Testis (tissue), 2 donors: ENCODE measurements at regions not wholly inside any gene's neighbourhood (a gene's known extent, or its start where the extent isn't known, plus 50 kb on each side); places are given as distances from the start of the nearest gene placed in this dataset.
A peak's percentile ranks its signal among the peaks of the same experiment; 100 is the strongest.

ENCODE experiments used
- DNase-seq: peaks from one replicate; pipeline ENCODE4 v3.0.0-alpha.2; 2019
- H3K27ac ChIP-seq, 2 donors: fragments of 200-600 bp; sonication (generic); one replicate each; pipeline ENCODE4 v1.5.1; 2019
- H3K27me3 ChIP-seq: fragments of 200-600 bp; sonication (generic); one replicate; pipeline ENCODE4 v1.5.1; 2019
- H3K36me3 ChIP-seq: fragments of 200-600 bp; sonication (generic); one replicate; pipeline ENCODE4 v1.5.1; 2017; ENCODE audit warnings: low read depth; ENCODE audit errors: missing control alignments
- H3K4me1 ChIP-seq: fragments of 200-600 bp; sonication (generic); one replicate; pipeline ENCODE4 v1.5.1; 2019
- H3K4me3 ChIP-seq, 2 donors: fragments of 200-600 bp; sonication (generic); one replicate each; pipeline ENCODE4 v1.5.1; 2017 to 2019
- H3K9me3 ChIP-seq: fragments of 200-600 bp; sonication (generic); one replicate; pipeline ENCODE4 v1.5.1; 2017
- POLR2A ChIP-seq: fragments of 450-650 bp; IDR thresholded peaks from one replicate; pipeline ENCODE4 v1.6.1; 2017; ENCODE audit warnings: antibody characterized with exemption, mild to moderate bottlenecking, moderate library complexity
- WGBS, 2 donors: methylation state at CpG; one replicate each; pipeline ENCODE4 v1.1.5; 2018; 5-methylcytosine and 5-hydroxymethylcytosine counted together
- intact Hi-C: fragments of 100-400 bp; cut with DNase I; formaldehyde crosslinking; loops from one replicate; pipeline ENCODE4 v1.15.1; 2023; ENCODE audit warnings: low total_unique reads
- TF ChIP-seq, protein P1 (sequence below), 3 experiments: fragments of 450-650 bp in 2 of 3; fragments of 200-600 bp in 1 of 3; sonication (generic) in 1 of 3; IDR thresholded peaks; one replicate each; pipeline ENCODE4 v1.5.1; 2016 to 2019; ENCODE audit warnings: antibody characterized with exemption in 3 of 3, mild to moderate bottlenecking in 2 of 3, moderate library complexity in 1 of 3

DNA sequence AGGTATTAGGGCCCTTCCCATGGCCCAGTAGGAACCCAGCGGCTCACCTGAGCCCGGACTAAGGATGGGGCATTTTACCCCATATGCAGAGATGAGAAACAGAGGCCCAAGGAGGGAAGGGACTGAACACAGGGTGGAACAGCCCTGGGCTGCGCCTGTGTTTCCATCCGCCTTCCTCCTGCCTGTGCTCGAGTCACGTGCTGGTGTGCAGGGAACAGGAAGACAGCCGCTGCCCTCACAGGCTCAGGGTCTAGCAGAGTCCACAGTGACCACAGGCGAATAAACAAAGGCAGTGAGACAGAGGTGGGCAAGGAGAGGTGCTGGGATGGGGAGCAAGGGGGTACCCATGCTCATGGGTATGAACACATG is 129.4 kb downstream of the C9orf50 start:
- no peak for TF ChIP-seq POLR2A
- TF ChIP-seq, protein P1, sequence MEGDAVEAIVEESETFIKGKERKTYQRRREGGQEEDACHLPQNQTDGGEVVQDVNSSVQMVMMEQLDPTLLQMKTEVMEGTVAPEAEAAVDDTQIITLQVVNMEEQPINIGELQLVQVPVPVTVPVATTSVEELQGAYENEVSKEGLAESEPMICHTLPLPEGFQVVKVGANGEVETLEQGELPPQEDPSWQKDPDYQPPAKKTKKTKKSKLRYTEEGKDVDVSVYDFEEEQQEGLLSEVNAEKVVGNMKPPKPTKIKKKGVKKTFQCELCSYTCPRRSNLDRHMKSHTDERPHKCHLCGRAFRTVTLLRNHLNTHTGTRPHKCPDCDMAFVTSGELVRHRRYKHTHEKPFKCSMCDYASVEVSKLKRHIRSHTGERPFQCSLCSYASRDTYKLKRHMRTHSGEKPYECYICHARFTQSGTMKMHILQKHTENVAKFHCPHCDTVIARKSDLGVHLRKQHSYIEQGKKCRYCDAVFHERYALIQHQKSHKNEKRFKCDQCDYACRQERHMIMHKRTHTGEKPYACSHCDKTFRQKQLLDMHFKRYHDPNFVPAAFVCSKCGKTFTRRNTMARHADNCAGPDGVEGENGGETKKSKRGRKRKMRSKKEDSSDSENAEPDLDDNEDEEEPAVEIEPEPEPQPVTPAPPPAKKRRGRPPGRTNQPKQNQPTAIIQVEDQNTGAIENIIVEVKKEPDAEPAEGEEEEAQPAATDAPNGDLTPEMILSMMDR (IDR thresholded peaks at IDR 0.05) = no peak
- intact Hi-C loops = loop anchor here (10.0 kb wide), 2 partner anchors 113 to 317 kb away; partner anchors contain the start of gene IER5L
- 62 to 68% methylated on average over 8 of the region's 8 CpGs for WGBS, 2 donors
- Histone ChIP-seq H3K27me3 (no peaks in the 10 kb centered on the region), H3K27ac (peak overlapping the region; percentile 97 to 98), H3K9me3 (no peaks in the 10 kb centered on the region), H3K4me1 (peaks cover 62% of the 10 kb centered on the region), H3K4me3 (no peak overlapping the region), H3K36me3 (no peaks in the 10 kb centered on the region)
- DNase-seq = no peak

- DNase-seq = no peak
- intact Hi-C loops = loop anchor here (10.0 kb wide), 2 partner anchors 114 to 316 kb away; partner anchors contain the start of gene IER5L
- Histone ChIP-seq H3K36me3 (no peaks in the 10 kb centered on the region), H3K27me3 (no peaks in the 10 kb centered on the region), H3K9me3 (no peaks in the 10 kb centered on the region), H3K4me1 (peaks cover 68% of the 10 kb centered on the region), H3K27ac (peak overlapping the region; percentile 97 to 98), H3K4me3 (no peak overlapping the region)
- 54 to 58% methylated on average over 9 to 11 of the region's 11 CpGs for WGBS, 2 donors
- TF ChIP-seq, protein P1 (IDR thresholded peaks at IDR 0.05) = no peak
- no peak for TF ChIP-seq POLR2A
Measured at GRCh38 chr9:129490583-129491486, 130.1 kb downstream of the C9orf50 start.

- no peaks in the 10 kb centered on the region for H3K27me3 ChIP-seq
- intact Hi-C loops = loop anchor here (10.0 kb wide), 3 partner anchors 115 to 345 kb away; partner anchors contain the start of gene IER5L
- no peaks in the 10 kb centered on the region for H3K9me3 ChIP-seq
- peaks cover 66% of the 10 kb centered on the region for H3K4me1 ChIP-seq
- TF ChIP-seq, protein P1 (IDR thresholded peaks at IDR 0.05) = no peak
- no peak for TF ChIP-seq POLR2A
- peak overlapping the region; percentile 51 to 65 for H3K4me3 ChIP-seq
- DNase-seq = no peak
- H3K36me3 ChIP-seq = no peaks in the 10 kb centered on the region
- WGBS, 2 donors = 55 to 56% methylated on average over 15 of the region's 15 CpGs
- peak overlapping the region; percentile 97 to 98 for H3K27ac ChIP-seq
Measured at GRCh38 chr9:129489838-129490582, 130.9 kb downstream of the C9orf50 start.

DNA sequence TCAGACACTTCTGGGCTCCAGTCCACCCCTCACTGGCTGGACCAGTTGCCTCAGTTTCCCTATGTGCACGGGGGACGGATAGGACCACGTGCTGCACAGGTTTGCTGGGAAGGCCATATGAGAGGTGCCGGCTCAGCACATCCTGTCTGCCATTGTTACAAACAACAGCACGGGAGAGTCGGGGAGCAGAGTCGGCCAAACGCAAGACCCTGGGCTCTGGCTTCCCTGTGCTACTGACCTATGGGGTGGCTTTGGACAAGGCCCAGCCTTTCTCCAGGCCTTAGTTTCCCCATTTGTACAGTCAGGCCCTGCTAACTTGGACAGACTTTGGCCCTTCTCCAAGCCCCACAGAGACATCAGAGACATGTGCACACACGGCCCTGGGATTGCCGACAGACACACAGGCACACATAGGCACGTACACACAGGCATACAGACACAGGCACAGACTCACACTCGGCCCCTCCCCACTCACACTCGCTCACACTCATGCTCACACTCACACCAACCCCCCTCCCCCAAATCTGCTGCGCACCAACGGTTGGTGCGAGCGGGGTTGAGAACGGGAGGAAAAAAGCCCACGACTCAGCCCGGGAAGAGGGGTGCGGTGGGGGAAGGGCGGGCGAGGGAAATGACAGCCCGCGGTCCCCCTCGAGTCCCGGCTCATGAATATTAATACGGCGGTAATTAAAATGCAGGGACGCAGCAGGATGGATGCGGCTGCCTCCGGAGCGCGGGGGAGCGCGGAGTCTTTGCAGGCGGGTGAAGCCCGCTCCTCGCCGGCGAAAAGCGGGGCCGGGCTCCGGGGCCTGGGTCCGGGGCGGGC is 133.0 kb downstream of the C9orf50 start:
- Histone ChIP-seq H3K9me3 (no peaks in the 10 kb centered on the region), H3K27ac (peak overlapping the region; percentile 97 to 98), H3K36me3 (no peaks in the 10 kb centered on the region), H3K4me1 (peaks cover 83% of the 10 kb centered on the region), H3K27me3 (no peaks in the 10 kb centered on the region), H3K4me3 (peak overlapping the region; percentile 51 to 65)
- intact Hi-C loops = loop anchor here (10.0 kb wide), 1 partner anchor 343 kb away; no protein-coding TSS in a partner anchor
- 4 to 5% methylated on average over 29 to 46 of the region's 46 CpGs for WGBS, 2 donors
- peak; percentile 70 for DNase-seq
- TF ChIP-seq POLR2A = no peak
- TF ChIP-seq, protein P1 (IDR thresholded peaks at IDR 0.05) = no peak
